CD14-positive monocyte (primary cell): ENCODE measurements at regions not wholly inside any gene's neighbourhood (a gene's known extent, or its start where the extent isn't known, plus 50 kb on each side); places are given as distances from the start of the nearest gene placed in this dataset.
A peak's percentile ranks its signal among the peaks of the same experiment; 100 is the strongest.

Source experiments
- DNase-seq, 3 donors: peaks; one replicate each; pipeline ENCODE4 v3.0.0-alpha.2; 2011 to 2022
- H2AFZ ChIP-seq: 2 replicates; pipeline ENCODE4 v1.6.0; 2012; ENCODE audit warnings: mild to moderate bottlenecking, low read depth, low read length, inconsistent platforms; ENCODE audit not compliant: insufficient read depth, poor library complexity, severe bottlenecking
- H3K27ac ChIP-seq, 2 donors: 1 replicate in 1 of 2; 2 replicates in 1 of 2; pipeline ENCODE4 v1.5.1; 2012 to 2013; ENCODE audit warnings: low read length in 2 of 2, control low read depth in 1 of 2, inconsistent platforms in 1 of 2, low read depth in 1 of 2, mild to moderate bottlenecking in 1 of 2
- H3K27me3 ChIP-seq, 2 donors: one replicate each; pipeline versions ENCODE4 v1.6.0 to v1.6.1; 2011 to 2013; ENCODE audit warnings: low read length in 2 of 2; ENCODE audit not compliant: control insufficient read depth in 2 of 2, insufficient read depth in 2 of 2
- H3K36me3 ChIP-seq, 2 donors: replicated peaks in 1 of 2; 1 replicate in 1 of 2; 2 replicates in 1 of 2; pipeline versions ENCODE4 v1.5.1 to v1.6.1; 2012 to 2013; ENCODE audit warnings: low read length in 2 of 2, control low read depth in 1 of 2, inconsistent platforms in 1 of 2, mild to moderate bottlenecking in 1 of 2; ENCODE audit not compliant: insufficient read depth in 2 of 2, control insufficient read depth in 1 of 2
- H3K4me1 ChIP-seq, 2 donors: 1 replicate in 1 of 2; 2 replicates in 1 of 2; pipeline versions ENCODE4 v1.5.1 to v1.6.1; 2012 to 2013; ENCODE audit warnings: low read length in 2 of 2, control low read depth in 1 of 2, inconsistent platforms in 1 of 2, mild to moderate bottlenecking in 1 of 2, moderate library complexity in 1 of 2; ENCODE audit not compliant: insufficient read depth in 2 of 2, control insufficient read depth in 1 of 2
- H3K4me2 ChIP-seq: replicated peaks from 2 replicates; pipeline ENCODE3; 2012; ENCODE audit warnings: low read length, moderate library complexity, mild to moderate bottlenecking; ENCODE audit not compliant: poor library complexity, severe bottlenecking; ENCODE audit errors: extremely low read depth
- H3K4me3 ChIP-seq, 3 experiments: fragments of 200-600 bp in 1 of 3; sonication (generic) in 1 of 3; replicated peaks in 1 of 3; 1 replicate in 2 of 3; 2 replicates in 1 of 3; pipeline ENCODE4 v1.5.1; 2011 to 2013; ENCODE audit warnings: low read length in 3 of 3, mild to moderate bottlenecking in 3 of 3, control low read depth in 2 of 3, low read depth in 2 of 3, inconsistent platforms in 1 of 3, moderate library complexity in 1 of 3
- H3K79me2 ChIP-seq: 2 replicates; pipeline ENCODE4 v1.6.0; 2012; ENCODE audit warnings: mild to moderate bottlenecking, control low read depth, inconsistent platforms, low read length, moderate library complexity; ENCODE audit not compliant: insufficient read depth
- H3K9ac ChIP-seq: 2 replicates; pipeline ENCODE4 v1.6.0; 2017; ENCODE audit warnings: low read length, mild to moderate bottlenecking; ENCODE audit not compliant: insufficient read depth, poor library complexity, severe bottlenecking
- H3K9me3 ChIP-seq, 2 donors: replicated peaks in 1 of 2; 1 replicate in 1 of 2; 2 replicates in 1 of 2; pipeline versions ENCODE4 v1.5.1 to v1.6.1; 2012 to 2013; ENCODE audit warnings: low read length in 2 of 2, control low read depth in 1 of 2; ENCODE audit not compliant: control insufficient read depth in 1 of 2, insufficient read depth in 1 of 2
- H4K20me1 ChIP-seq: 2 replicates; pipeline ENCODE4 v1.6.0; 2012; ENCODE audit warnings: mild to moderate bottlenecking, low read length, control low read depth, moderate library complexity; ENCODE audit not compliant: insufficient read depth
- H3K27ac Mint-ChIP-seq, 7 donors: one replicate each; pipeline ENCODE4 v1.8.0; 2020; ENCODE audit warnings: mild to moderate bottlenecking in 7 of 7, mixed read lengths in 7 of 7, moderate library complexity in 6 of 7, inconsistent platforms in 2 of 7
- H3K27me3 Mint-ChIP-seq, 3 donors: one replicate each; pipeline ENCODE4 v1.8.0; 2021 to 2022; ENCODE audit warnings: low read depth in 3 of 3, mild to moderate bottlenecking in 3 of 3, mixed read lengths in 3 of 3, moderate library complexity in 3 of 3, inconsistent platforms in 1 of 3
- H3K36me3 Mint-ChIP-seq, 2 donors: one replicate each; pipeline ENCODE4 v1.8.0; 2020; ENCODE audit warnings: mixed read lengths in 2 of 2, inconsistent platforms in 1 of 2, mild to moderate bottlenecking in 1 of 2
- H3K4me1 Mint-ChIP-seq: one replicate; pipeline ENCODE4 v1.8.0; 2020; ENCODE audit warnings: mild to moderate bottlenecking, mixed read lengths
- H3K4me3 Mint-ChIP-seq, 2 donors: one replicate each; pipeline ENCODE4 v1.8.0; 2020; ENCODE audit warnings: mild to moderate bottlenecking in 2 of 2, mixed read lengths in 2 of 2, moderate library complexity in 1 of 2
- H3K9me3 Mint-ChIP-seq, 7 donors: one replicate each; pipeline ENCODE4 v1.8.0; 2020 to 2022; ENCODE audit warnings: mixed read lengths in 7 of 7, mild to moderate bottlenecking in 6 of 7, moderate library complexity in 6 of 7, inconsistent platforms in 2 of 7
- WGBS: methylation state at CpG from one replicate; pipeline ENCODE4 v1.1.5; 2013; ENCODE audit warnings: missing lambda C conversion rate; ENCODE audit not compliant: insufficient coverage; 5-methylcytosine and 5-hydroxymethylcytosine counted together
- intact Hi-C, 2 donors: fragments of 100-400 bp; cut with micrococcal nuclease; formaldehyde crosslinking; loops; one replicate each; pipeline versions ENCODE4 v1.15.0 to v1.15.1; 2023
- TF ChIP-seq, protein P1 (sequence below): fragments of 200-600 bp; IDR thresholded peaks from one replicate; pipeline ENCODE4 v1.8.0; 2022; ENCODE audit warnings: antibody characterized with exemption, mild to moderate bottlenecking

DNA sequence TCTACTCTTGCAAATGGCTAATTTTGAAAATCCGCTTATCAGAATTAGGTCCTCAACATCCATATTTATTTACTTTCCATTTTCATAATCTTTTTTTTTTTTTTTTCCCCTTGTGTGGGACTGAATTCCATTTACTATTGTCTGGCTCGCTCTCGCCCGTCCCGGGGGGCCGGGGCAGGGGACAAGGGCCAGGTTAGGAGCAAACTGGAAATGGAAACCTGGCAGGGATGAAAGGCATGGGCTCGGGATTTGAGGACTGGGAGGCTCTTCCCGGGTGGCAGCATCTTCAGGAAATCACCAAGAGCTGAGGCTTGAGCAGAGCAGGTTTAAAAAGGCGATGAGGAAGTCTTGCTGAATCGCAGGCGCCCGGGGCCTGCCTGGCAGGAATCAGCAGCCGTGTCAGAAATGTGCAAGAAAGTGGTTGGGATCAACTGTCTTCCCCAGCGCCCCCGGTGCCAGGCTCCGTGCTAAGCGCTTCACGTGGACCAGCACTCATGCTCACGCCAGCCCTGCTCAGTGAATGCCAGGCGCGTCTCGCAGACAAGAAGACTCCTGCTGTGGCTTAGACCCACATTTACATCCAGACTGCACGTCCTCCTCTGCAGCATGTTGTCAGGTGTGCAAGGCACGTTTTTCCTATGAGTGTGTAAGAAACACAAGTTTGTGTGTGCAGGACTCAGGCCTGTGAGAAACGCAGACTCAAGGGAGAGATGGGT is 66.3 kb upstream of the UNC5A start:
- no peak overlapping the region for H3K4me2 ChIP-seq
- H3K9ac ChIP-seq: no peak overlapping the region
- no peak overlapping the region for H3K27ac Mint-ChIP-seq
- no peaks in the 10 kb centered on the region for H3K79me2 ChIP-seq
- peak overlapping the region in 1 of 2 donors; percentile 49 for H3K4me3 Mint-ChIP-seq
- H3K9me3 ChIP-seq: peaks cover 0 to 21% of the 10 kb centered on the region in 2 donors
- peaks cover 6% of the 10 kb centered on the region for H3K4me1 Mint-ChIP-seq
- peaks cover 70 to 92% (median 84%) of the 10 kb centered on the region in 3 donors for H3K27me3 Mint-ChIP-seq
- H3K36me3 Mint-ChIP-seq: peaks cover 0 to 2% of the 10 kb centered on the region in 2 donors
- no peak for DNase-seq
- no peaks in the 10 kb centered on the region for H4K20me1 ChIP-seq
- H3K4me1 ChIP-seq: no peaks in the 10 kb centered on the region
- peaks cover 0 to 9% (median 2%) of the 10 kb centered on the region in 7 donors for H3K9me3 Mint-ChIP-seq
- no peak overlapping the region for H2AFZ ChIP-seq
- no peaks in the 10 kb centered on the region for H3K36me3 ChIP-seq
- 5% methylated on average over 22 of the region's 25 CpGs for WGBS
- peaks cover 37 to 86% of the 10 kb centered on the region in 2 donors for H3K27me3 ChIP-seq
- TF ChIP-seq, protein P1, sequence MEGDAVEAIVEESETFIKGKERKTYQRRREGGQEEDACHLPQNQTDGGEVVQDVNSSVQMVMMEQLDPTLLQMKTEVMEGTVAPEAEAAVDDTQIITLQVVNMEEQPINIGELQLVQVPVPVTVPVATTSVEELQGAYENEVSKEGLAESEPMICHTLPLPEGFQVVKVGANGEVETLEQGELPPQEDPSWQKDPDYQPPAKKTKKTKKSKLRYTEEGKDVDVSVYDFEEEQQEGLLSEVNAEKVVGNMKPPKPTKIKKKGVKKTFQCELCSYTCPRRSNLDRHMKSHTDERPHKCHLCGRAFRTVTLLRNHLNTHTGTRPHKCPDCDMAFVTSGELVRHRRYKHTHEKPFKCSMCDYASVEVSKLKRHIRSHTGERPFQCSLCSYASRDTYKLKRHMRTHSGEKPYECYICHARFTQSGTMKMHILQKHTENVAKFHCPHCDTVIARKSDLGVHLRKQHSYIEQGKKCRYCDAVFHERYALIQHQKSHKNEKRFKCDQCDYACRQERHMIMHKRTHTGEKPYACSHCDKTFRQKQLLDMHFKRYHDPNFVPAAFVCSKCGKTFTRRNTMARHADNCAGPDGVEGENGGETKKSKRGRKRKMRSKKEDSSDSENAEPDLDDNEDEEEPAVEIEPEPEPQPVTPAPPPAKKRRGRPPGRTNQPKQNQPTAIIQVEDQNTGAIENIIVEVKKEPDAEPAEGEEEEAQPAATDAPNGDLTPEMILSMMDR: no peak
- no peak overlapping the region for H3K27ac ChIP-seq
- no peak overlapping the region for H3K4me3 ChIP-seq
- intact Hi-C loops: no loop called here

DNA sequence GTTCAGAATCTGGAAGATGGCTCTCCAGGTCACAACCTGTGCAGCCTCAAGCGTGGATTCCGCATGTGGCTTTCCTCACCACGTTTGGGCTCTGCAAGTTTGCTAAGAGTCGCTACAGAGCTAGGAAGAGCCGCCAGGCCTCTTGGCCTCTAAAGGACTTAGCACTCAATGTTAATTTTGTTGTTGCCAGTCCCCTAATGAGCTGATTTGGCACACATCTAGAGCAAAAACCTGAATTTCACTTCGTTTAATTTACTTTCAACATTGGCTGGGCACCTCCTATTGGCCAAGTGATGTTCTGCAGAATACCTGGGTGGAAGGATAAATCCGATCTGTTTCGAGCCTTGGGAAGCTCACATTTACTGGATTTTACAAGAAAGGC is 65.8 kb upstream of the UNC5A start:
- Mint-ChIP-seq H3K9me3 (peaks cover 0 to 9% (median 2%) of the 10 kb centered on the region in 7 donors), H3K4me3 (peak overlapping the region in 1 of 2 donors; percentile 49), H3K27ac (no peak overlapping the region), H3K27me3 (peaks cover 65 to 87% (median 82%) of the 10 kb centered on the region in 3 donors), H3K4me1 (peaks cover 6% of the 10 kb centered on the region), H3K36me3 (peaks cover 0 to 2% of the 10 kb centered on the region in 2 donors)
- Histone ChIP-seq H3K4me2 (no peak overlapping the region), H3K79me2 (no peaks in the 10 kb centered on the region), H2AFZ (no peak overlapping the region), H3K27me3 (peaks cover 37 to 80% of the 10 kb centered on the region in 2 donors), H3K9ac (no peak overlapping the region), H4K20me1 (no peaks in the 10 kb centered on the region), H3K9me3 (peaks cover 0 to 21% of the 10 kb centered on the region in 2 donors), H3K27ac (no peak overlapping the region), H3K4me3 (no peak overlapping the region), H3K4me1 (no peaks in the 10 kb centered on the region), H3K36me3 (no peaks in the 10 kb centered on the region)
- TF ChIP-seq, protein P1: no peak
- 59% methylated on average over 5 of the region's 8 CpGs for WGBS
- intact Hi-C loops: no loop called here
- DNase-seq: no peak
